Large intestine (tissue), 3 donors: ENCODE measurements at regions not wholly inside any gene's neighbourhood (a gene's known extent, or its start where the extent isn't known, plus 50 kb on each side); places are given as distances from the start of the nearest gene placed in this dataset.
"Not testable (repeated sequence)": the region's sequence is repeated elsewhere in the genome, so short reads cannot be mapped to it uniquely, and the experiment has no call there.

ENCODE experiments used
- DNase-seq, 2 donors: peaks; one replicate each; pipeline versions ENCODE4 v3.0.0 to v3.0.0-alpha.2; 2013
- H3K27ac ChIP-seq: one replicate; pipeline ENCODE4 v1.5.1; 2013; ENCODE audit warnings: low read length
- H3K27me3 ChIP-seq: 2 replicates; pipeline ENCODE4 v1.6.1; 2013; ENCODE audit warnings: low read length; ENCODE audit not compliant: control insufficient read depth, insufficient read depth
- H3K36me3 ChIP-seq: 2 replicates; pipeline ENCODE4 v1.6.1; 2013; ENCODE audit warnings: low read length; ENCODE audit not compliant: control insufficient read depth, insufficient read depth
- H3K4me1 ChIP-seq: one replicate; pipeline ENCODE4 v1.6.1; 2013; ENCODE audit warnings: low read length; ENCODE audit not compliant: control insufficient read depth, insufficient read depth
- H3K4me3 ChIP-seq: one replicate; pipeline ENCODE4 v1.5.1; 2013; ENCODE audit warnings: low read length
- H3K9me3 ChIP-seq: one replicate; pipeline ENCODE4 v1.6.1; 2013; ENCODE audit warnings: mild to moderate bottlenecking, low read depth, low read length, moderate library complexity; ENCODE audit not compliant: control insufficient read depth
- WGBS: methylation state at CpG from one replicate; pipeline ENCODE4 v1.1.5; 2013; ENCODE audit warnings: low lambda C conversion rate; ENCODE audit not compliant: insufficient coverage; 5-methylcytosine and 5-hydroxymethylcytosine counted together

- not testable (repeated sequence) for H3K27me3 ChIP-seq, H3K4me3 ChIP-seq
- no CpG with 5 or more reads among the region's 1 CpG for WGBS
Observed at GRCh38 chr12:58759745-58760144, 160.6 kb downstream of the LRIG3 start.

GRCh38 chr12:58761308-58761707 is 159.0 kb downstream of the LRIG3 start:
- WGBS, result no CpG with 5 or more reads among the region's 1 CpG
- H3K27ac ChIP-seq, result no peak overlapping the region
- DNase-seq, result no peak
- H3K4me1 ChIP-seq, result peaks cover 11% of the 10 kb centered on the region
- H3K4me3 ChIP-seq, result no peak overlapping the region
- no peaks in the 10 kb centered on the region for H3K36me3 ChIP-seq
- H3K9me3 ChIP-seq, result no peaks in the 10 kb centered on the region
- H3K27me3 ChIP-seq, result no peaks in the 10 kb centered on the region

More at GRCh38 chr12:58759745-58760144, 160.6 kb downstream of the LRIG3 start:
- H3K36me3 ChIP-seq, H3K27ac ChIP-seq, DNase-seq, H3K9me3 ChIP-seq, H3K4me1 ChIP-seq: not testable (repeated sequence)

- DNase-seq, result peak in 1 of 2 donors; percentile 26
- Histone ChIP-seq H3K36me3 (no peaks in the 10 kb centered on the region), H3K27ac (no peak overlapping the region), H3K4me1 (peaks cover 13% of the 10 kb centered on the region), H3K27me3 (no peaks in the 10 kb centered on the region), H3K9me3 (peaks cover 4% of the 10 kb centered on the region), H3K4me3 (no peak overlapping the region)
- WGBS, result 36% methylated on average over 4 of the region's 6 CpGs
Observed at GRCh38 chr12:58764100-58764953, 156.0 kb downstream of the LRIG3 start.

- Histone ChIP-seq H3K4me1 (peaks cover 13% of the 10 kb centered on the region), H3K4me3 (no peak overlapping the region), H3K36me3 (no peaks in the 10 kb centered on the region), H3K9me3 (peaks cover 6% of the 10 kb centered on the region), H3K27ac (peak overlapping the region; percentile 50), H3K27me3 (no peaks in the 10 kb centered on the region)
- WGBS, result 14% methylated on average over 1 of the region's 2 CpGs
- peak in 1 of 2 donors; percentile 45 for DNase-seq
Observed at GRCh38 chr12:58765076-58765475, 155.2 kb downstream of the LRIG3 start.

- Histone ChIP-seq H3K4me3 (no peak overlapping the region), H3K27ac (peak overlapping the region; percentile 50), H3K4me1 (peaks cover 13% of the 10 kb centered on the region), H3K27me3 (no peaks in the 10 kb centered on the region), H3K9me3 (peaks cover 6% of the 10 kb centered on the region), H3K36me3 (no peaks in the 10 kb centered on the region)
- DNase-seq, result peak; percentile 64 to 87
- 31% methylated on average over 3 of the region's 4 CpGs for WGBS
Observed at GRCh38 chr12:58765653-58766512, 154.4 kb downstream of the LRIG3 start.

GRCh38 chr12:58766513-58766870 is 153.8 kb downstream of the LRIG3 start:
- no peak overlapping the region for H3K4me3 ChIP-seq
- H3K4me1 ChIP-seq, result peaks cover 13% of the 10 kb centered on the region
- H3K27ac ChIP-seq, result peak overlapping the region; percentile 40
- no peaks in the 10 kb centered on the region for H3K36me3 ChIP-seq
- H3K27me3 ChIP-seq, result no peaks in the 10 kb centered on the region
- WGBS, result no CpG with 5 or more reads among the region's 3 CpGs
- peaks cover 6% of the 10 kb centered on the region for H3K9me3 ChIP-seq
- no peak for DNase-seq

- no peaks in the 10 kb centered on the region for H3K27me3 ChIP-seq
- H3K27ac ChIP-seq, result no peak overlapping the region
- no peak overlapping the region for H3K4me3 ChIP-seq
- H3K9me3 ChIP-seq, result peaks cover 6% of the 10 kb centered on the region
- WGBS, result no CpG with 5 or more reads among the region's 2 CpGs
- H3K36me3 ChIP-seq, result no peaks in the 10 kb centered on the region
- peaks cover 13% of the 10 kb centered on the region for H3K4me1 ChIP-seq
- DNase-seq, result no peak
Observed at GRCh38 chr12:58767496-58767895, 152.8 kb downstream of the LRIG3 start.

GRCh38 chr12:58773986-58774385 is 146.3 kb downstream of the LRIG3 start:
- no peak for DNase-seq
- no peak overlapping the region for H3K4me3 ChIP-seq
- H3K4me1 ChIP-seq, result no peaks in the 10 kb centered on the region
- no peak overlapping the region for H3K27ac ChIP-seq
- H3K36me3 ChIP-seq, result no peaks in the 10 kb centered on the region
- H3K9me3 ChIP-seq, result peaks cover 5% of the 10 kb centered on the region
- H3K27me3 ChIP-seq, result no peaks in the 10 kb centered on the region

GRCh38 chr12:58774731-58775130 is 145.6 kb downstream of the LRIG3 start:
- no peaks in the 10 kb centered on the region for H3K27me3 ChIP-seq
- no peak for DNase-seq
- no CpG with 5 or more reads among the region's 2 CpGs for whole genome bisulfite sequencing
- H3K36me3 ChIP-seq, result no peaks in the 10 kb centered on the region
- H3K27ac ChIP-seq, result no peak overlapping the region
- H3K9me3 ChIP-seq, result no peaks in the 10 kb centered on the region
- H3K4me3 ChIP-seq, result no peak overlapping the region
- no peaks in the 10 kb centered on the region for H3K4me1 ChIP-seq

GRCh38 chr12:58775396-58775795 is 144.9 kb downstream of the LRIG3 start:
- Histone ChIP-seq H3K4me1 (no peaks in the 10 kb centered on the region), H3K27me3 (no peaks in the 10 kb centered on the region), H3K4me3 (no peak overlapping the region), H3K9me3 (no peaks in the 10 kb centered on the region), H3K27ac (no peak overlapping the region), H3K36me3 (no peaks in the 10 kb centered on the region)
- DNase-seq, result no peak
- 25% methylated on average over 1 of the region's 1 CpG for WGBS
